NCI-H146 treated with DMSO at 0.1 percent for 48 hours (cell line): ENCODE measurements at regions not wholly inside any gene's neighbourhood (a gene's known extent, or its start where the extent isn't known, plus 50 kb on each side); places are given as distances from the start of the nearest gene placed in this dataset.

ENCODE experiments used
- DNase-seq: peaks from one replicate; lab custom pipeline; 2025; ENCODE audit not compliant: unreplicated experiment; lab: John Stamatoyannopoulos, UW

- DNase-seq, result no peak
Measured at GRCh38 chr17:56737421-56738161, 96.1 kb downstream of the C17orf67 start.

DNA sequence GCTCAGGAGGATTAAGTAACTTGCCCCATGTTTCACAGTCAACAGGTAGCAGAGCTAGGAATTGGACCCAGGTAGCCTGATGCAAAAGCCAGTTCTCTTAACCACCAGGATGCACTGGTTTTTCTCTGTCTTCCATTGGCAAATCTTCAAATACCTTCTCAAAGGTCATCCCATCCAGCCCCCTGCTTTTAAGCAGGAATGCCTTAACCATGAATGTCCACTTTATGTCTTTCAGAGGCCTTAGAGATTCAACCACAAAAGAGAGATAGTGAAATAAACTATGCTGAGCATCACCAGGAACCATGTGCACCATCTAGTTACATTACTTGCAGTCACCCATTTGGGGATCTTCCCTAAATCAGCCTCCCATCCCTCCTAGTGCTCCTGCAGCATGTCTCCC lies 94.3 kb downstream of the C17orf67 start:
- DNase-seq, result no peak

DNA sequence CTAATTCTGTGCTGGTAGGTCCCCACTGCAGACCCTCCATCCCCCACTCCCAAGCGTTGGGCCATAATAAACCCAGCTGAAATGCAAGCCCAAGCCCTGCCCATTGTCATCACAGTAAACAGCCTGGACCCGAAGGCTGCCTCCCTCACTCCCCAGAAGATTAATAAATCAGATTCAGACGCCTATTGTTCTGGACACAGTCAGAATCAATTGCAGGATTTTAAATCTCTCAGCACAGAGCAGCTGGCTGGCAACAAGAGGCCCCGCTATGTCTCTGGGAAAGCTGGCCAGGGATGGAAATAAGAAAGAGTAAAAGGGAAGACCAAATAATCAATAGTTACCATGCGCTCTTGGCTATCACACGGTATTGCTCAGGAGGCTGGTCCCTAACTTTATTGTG lies 93.9 kb downstream of the C17orf67 start:
- no peak for DNase-seq

DNA sequence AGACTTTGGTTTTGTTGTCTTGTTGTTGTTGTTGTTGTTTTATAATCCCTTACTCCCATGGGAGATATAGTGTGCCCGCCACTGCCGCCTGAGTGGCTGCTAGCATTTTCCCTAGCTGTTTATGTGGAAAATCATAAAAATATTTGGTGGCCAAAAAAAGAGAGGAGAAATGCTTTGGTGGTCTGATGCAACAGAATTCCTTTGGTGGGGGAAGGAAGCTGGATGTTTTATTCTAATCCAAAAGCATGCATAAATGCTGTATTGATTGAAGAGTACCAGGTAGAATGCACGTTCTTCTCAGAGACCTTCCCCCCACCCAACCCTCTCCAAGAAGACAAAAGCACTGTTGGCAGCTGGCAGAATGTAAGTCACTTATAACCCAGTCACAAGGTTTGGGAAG lies 93.2 kb downstream of the C17orf67 start:
- DNase-seq, result no peak
